Neural cell (in vitro differentiated cells): ENCODE measurements at regions not wholly inside any gene's neighbourhood (a gene's known extent, or its start where the extent isn't known, plus 50 kb on each side); places are given as distances from the start of the nearest gene placed in this dataset.

Experiments used
- H2AFZ ChIP-seq: fragments of 200-600, 300-800 bp; sonication (generic), shearing (Covaris generic); 2 replicates; pipeline ENCODE4 v1.6.0; 2014; ENCODE audit warnings: low read depth, mild to moderate bottlenecking, antibody characterized with exemption, low read length, moderate library complexity
- H3F3A ChIP-seq: fragments of 200-600 bp; shearing (Covaris generic); 2 replicates; pipeline ENCODE4 v1.6.1; 2016; ENCODE audit warnings: mild to moderate bottlenecking, moderate library complexity, mixed read lengths, antibody characterized with exemption, low read length; ENCODE audit not compliant: insufficient read depth, poor library complexity, severe bottlenecking
- H3K27ac ChIP-seq: fragments of 200-600, 300-800 bp; sonication (generic), shearing (Covaris generic); 2 replicates; pipeline ENCODE4 v1.5.1; 2014; ENCODE audit warnings: mild to moderate bottlenecking, low read length, moderate library complexity
- H3K27me3 ChIP-seq: fragments of 300-800, 200-600 bp; sonication (generic), shearing (Covaris generic); 2 replicates; pipeline ENCODE4 v1.6.0; 2014; ENCODE audit warnings: mild to moderate bottlenecking, low read depth, low read length, moderate library complexity; ENCODE audit not compliant: insufficient read depth
- H3K36me3 ChIP-seq: fragments of 300-800, 200-600 bp; sonication (generic), shearing (Covaris generic); 2 replicates; pipeline ENCODE4 v1.5.1; 2014; ENCODE audit warnings: mild to moderate bottlenecking, antibody characterized with exemption, low read length, moderate library complexity; ENCODE audit not compliant: insufficient read depth
- H3K4me2 ChIP-seq: fragments of 300-800, 200-600 bp; sonication (generic), shearing (Covaris generic); 2 replicates; pipeline ENCODE4 v1.6.0; 2014; ENCODE audit warnings: mild to moderate bottlenecking, low read length
- H3K4me3 ChIP-seq: fragments of 300-800, 200-600 bp; sonication (generic), shearing (Covaris generic); 2 replicates; pipeline ENCODE4 v1.5.1; 2014; ENCODE audit warnings: mild to moderate bottlenecking, low read length, moderate library complexity
- H3K79me2 ChIP-seq: fragments of 200-600 bp; shearing (Covaris generic); replicated peaks from 2 replicates; pipeline ENCODE4 v1.6.0; 2014; ENCODE audit warnings: mild to moderate bottlenecking, low read length, moderate library complexity; ENCODE audit not compliant: insufficient read depth
- H3K9ac ChIP-seq: fragments of 300-800, 200-600 bp; sonication (generic), shearing (Covaris generic); 2 replicates; pipeline ENCODE4 v1.6.1; 2016; ENCODE audit warnings: mild to moderate bottlenecking, low read length, mixed read lengths
- H3K9me2 ChIP-seq: fragments of 200-600 bp; shearing (Covaris generic); 2 replicates; pipeline ENCODE4 v1.6.1; 2016; ENCODE audit warnings: mild to moderate bottlenecking, low read length, mixed read lengths; ENCODE audit not compliant: insufficient read depth
- H3K9me3 ChIP-seq: fragments of 200-600, 300-800 bp; sonication (generic), shearing (Covaris generic); 2 replicates; pipeline ENCODE4 v1.6.1; 2016; ENCODE audit warnings: mild to moderate bottlenecking, mixed run types, low read length, moderate library complexity, mixed read lengths
- H4K20me1 ChIP-seq: fragments of 200-600 bp; shearing (Covaris generic); 2 replicates; pipeline ENCODE4 v1.6.1; 2016; ENCODE audit warnings: mild to moderate bottlenecking, mixed run types; ENCODE audit not compliant: insufficient read depth
- EP300 ChIP-seq: fragments of 450-650 bp; conservative IDR thresholded peaks from 2 replicates; pipeline ENCODE4 v1.6.1; 2014; ENCODE audit warnings: antibody characterized with exemption, mild to moderate bottlenecking, moderate library complexity; ENCODE audit not compliant: poor library complexity, severe bottlenecking
- EZH2 ChIP-seq: fragments of 200-600, 300-800 bp; shearing (Covaris generic), sonication (generic); IDR thresholded peaks from 2 replicates; pipeline ENCODE4 v1.6.1; 2014; ENCODE audit warnings: antibody characterized with exemption, low read length, borderline replicate concordance, mild to moderate bottlenecking; ENCODE audit not compliant: insufficient read depth, poor library complexity, severe bottlenecking
- MXI1 ChIP-seq: fragments of 450-650 bp; conservative IDR thresholded peaks from 2 replicates; pipeline ENCODE4 v1.6.1; 2014; ENCODE audit warnings: antibody characterized with exemption, mild to moderate bottlenecking; ENCODE audit not compliant: poor library complexity, severe bottlenecking
- POLR2AphosphoS5 ChIP-seq: IDR thresholded peaks from 2 replicates; pipeline ENCODE4 v1.6.1; 2012
- RAD21 ChIP-seq: fragments of 450-650 bp; conservative IDR thresholded peaks from 2 replicates; pipeline ENCODE4 v1.6.1; 2014; ENCODE audit warnings: antibody characterized with exemption, mild to moderate bottlenecking, moderate library complexity
- SMC3 ChIP-seq: fragments of 450-650 bp; conservative IDR thresholded peaks from 2 replicates; pipeline ENCODE4 v1.6.1; 2014; ENCODE audit warnings: antibody characterized with exemption, mild to moderate bottlenecking, moderate library complexity; ENCODE audit not compliant: poor library complexity
- TAF1 ChIP-seq: IDR thresholded peaks from 2 replicates; pipeline ENCODE4 v1.6.1; 2012; ENCODE audit warnings: low read depth
- TF ChIP-seq, protein P1 (sequence below): IDR thresholded peaks from 2 replicates; pipeline ENCODE4 v1.6.1; 2012; ENCODE audit warnings: borderline replicate concordance
- TF ChIP-seq, protein P2 (sequence below): fragments of 450-650 bp; IDR thresholded peaks from 2 replicates; pipeline ENCODE4 v1.5.1; 2014; ENCODE audit warnings: antibody characterized with exemption, mild to moderate bottlenecking, moderate library complexity; ENCODE audit not compliant: poor library complexity, severe bottlenecking

DNA sequence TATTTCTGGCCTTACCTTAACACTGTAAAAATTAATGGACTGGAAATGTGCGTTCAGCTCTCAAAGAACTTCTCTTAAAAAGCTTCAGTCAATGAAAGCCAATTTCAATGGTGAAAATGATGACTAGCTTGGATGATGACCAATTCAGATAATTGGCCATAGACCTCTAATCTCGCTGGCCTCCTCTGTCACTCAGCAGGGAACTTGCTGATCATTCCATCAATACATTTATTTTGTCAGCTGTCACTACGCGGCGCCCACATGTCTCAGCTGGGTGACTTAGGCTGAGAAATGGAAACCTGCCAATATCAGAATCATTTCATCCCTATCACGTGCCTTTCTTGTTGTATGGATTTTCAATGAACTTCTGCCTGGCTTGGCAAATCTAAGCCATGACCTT, 673.0 kb upstream of the AUTS2 start:
- TF ChIP-seq POLR2AphosphoS5 (peak; percentile 92), RAD21 (no peak), SMC3 (no peak), MXI1 (peak; percentile 7), TAF1 (no peak), EP300 (peak; percentile 65), EZH2 (no peak)
- TF ChIP-seq, protein P1, sequence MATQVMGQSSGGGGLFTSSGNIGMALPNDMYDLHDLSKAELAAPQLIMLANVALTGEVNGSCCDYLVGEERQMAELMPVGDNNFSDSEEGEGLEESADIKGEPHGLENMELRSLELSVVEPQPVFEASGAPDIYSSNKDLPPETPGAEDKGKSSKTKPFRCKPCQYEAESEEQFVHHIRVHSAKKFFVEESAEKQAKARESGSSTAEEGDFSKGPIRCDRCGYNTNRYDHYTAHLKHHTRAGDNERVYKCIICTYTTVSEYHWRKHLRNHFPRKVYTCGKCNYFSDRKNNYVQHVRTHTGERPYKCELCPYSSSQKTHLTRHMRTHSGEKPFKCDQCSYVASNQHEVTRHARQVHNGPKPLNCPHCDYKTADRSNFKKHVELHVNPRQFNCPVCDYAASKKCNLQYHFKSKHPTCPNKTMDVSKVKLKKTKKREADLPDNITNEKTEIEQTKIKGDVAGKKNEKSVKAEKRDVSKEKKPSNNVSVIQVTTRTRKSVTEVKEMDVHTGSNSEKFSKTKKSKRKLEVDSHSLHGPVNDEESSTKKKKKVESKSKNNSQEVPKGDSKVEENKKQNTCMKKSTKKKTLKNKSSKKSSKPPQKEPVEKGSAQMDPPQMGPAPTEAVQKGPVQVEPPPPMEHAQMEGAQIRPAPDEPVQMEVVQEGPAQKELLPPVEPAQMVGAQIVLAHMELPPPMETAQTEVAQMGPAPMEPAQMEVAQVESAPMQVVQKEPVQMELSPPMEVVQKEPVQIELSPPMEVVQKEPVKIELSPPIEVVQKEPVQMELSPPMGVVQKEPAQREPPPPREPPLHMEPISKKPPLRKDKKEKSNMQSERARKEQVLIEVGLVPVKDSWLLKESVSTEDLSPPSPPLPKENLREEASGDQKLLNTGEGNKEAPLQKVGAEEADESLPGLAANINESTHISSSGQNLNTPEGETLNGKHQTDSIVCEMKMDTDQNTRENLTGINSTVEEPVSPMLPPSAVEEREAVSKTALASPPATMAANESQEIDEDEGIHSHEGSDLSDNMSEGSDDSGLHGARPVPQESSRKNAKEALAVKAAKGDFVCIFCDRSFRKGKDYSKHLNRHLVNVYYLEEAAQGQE, result no peak
- TF ChIP-seq, protein P2, sequence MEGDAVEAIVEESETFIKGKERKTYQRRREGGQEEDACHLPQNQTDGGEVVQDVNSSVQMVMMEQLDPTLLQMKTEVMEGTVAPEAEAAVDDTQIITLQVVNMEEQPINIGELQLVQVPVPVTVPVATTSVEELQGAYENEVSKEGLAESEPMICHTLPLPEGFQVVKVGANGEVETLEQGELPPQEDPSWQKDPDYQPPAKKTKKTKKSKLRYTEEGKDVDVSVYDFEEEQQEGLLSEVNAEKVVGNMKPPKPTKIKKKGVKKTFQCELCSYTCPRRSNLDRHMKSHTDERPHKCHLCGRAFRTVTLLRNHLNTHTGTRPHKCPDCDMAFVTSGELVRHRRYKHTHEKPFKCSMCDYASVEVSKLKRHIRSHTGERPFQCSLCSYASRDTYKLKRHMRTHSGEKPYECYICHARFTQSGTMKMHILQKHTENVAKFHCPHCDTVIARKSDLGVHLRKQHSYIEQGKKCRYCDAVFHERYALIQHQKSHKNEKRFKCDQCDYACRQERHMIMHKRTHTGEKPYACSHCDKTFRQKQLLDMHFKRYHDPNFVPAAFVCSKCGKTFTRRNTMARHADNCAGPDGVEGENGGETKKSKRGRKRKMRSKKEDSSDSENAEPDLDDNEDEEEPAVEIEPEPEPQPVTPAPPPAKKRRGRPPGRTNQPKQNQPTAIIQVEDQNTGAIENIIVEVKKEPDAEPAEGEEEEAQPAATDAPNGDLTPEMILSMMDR, result no peak
- no peak overlapping the region for H3K27ac ChIP-seq
- H3K9ac ChIP-seq, result no peak overlapping the region
- H3K36me3 ChIP-seq, result no peaks in the 10 kb centered on the region
- H3K9me3 ChIP-seq, result peaks cover 7% of the 10 kb centered on the region
- H3K9me2 ChIP-seq, result no peaks in the 10 kb centered on the region
- H3K27me3 ChIP-seq, result no peaks in the 10 kb centered on the region
- no peaks in the 10 kb centered on the region for H3F3A ChIP-seq
- H3K4me3 ChIP-seq, result no peak overlapping the region
- H2AFZ ChIP-seq, result no peak overlapping the region
- H4K20me1 ChIP-seq, result no peaks in the 10 kb centered on the region
- no peaks in the 10 kb centered on the region for H3K79me2 ChIP-seq
- H3K4me2 ChIP-seq, result no peak overlapping the region

DNA sequence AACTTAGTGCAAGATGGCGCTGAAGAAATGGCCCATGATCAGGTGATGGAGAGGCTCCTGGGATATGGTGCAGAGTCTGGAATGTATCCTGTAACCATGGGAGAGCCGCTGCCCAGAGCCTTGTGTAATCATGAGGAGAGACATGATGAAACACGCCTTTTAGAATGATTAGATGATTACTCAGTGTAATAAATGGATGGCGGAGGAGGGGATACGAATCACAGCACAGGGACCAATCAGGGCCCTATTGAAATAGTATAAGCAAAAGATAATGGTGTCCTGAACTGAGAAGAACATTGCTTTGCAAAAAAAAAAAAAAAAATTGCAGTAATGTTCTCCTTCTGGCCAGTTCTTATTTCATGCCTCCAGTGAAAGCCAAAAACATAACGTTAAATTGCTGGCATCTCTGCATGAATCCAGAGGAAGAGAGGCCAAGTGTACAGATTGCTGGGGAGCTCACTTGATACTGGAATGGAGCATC, 668.5 kb upstream of the AUTS2 start:
- Histone ChIP-seq H4K20me1 (no peaks in the 10 kb centered on the region), H3K27ac (no peak overlapping the region), H3K9me3 (no peaks in the 10 kb centered on the region), H3K4me3 (no peak overlapping the region), H3K27me3 (no peaks in the 10 kb centered on the region), H3K36me3 (no peaks in the 10 kb centered on the region), H3K9me2 (no peaks in the 10 kb centered on the region), H3K9ac (no peak overlapping the region), H3F3A (no peaks in the 10 kb centered on the region), H3K4me2 (no peak overlapping the region), H3K79me2 (no peaks in the 10 kb centered on the region), H2AFZ (no peak overlapping the region)
- TF ChIP-seq SMC3, result no peak
- TF ChIP-seq MXI1, result no peak
- TF ChIP-seq, protein P2, result no peak
- TF ChIP-seq EZH2, result no peak
- no peak for TF ChIP-seq EP300
- TF ChIP-seq RAD21, result no peak
- no peak for TF ChIP-seq POLR2AphosphoS5
- no peak for TF ChIP-seq TAF1
- TF ChIP-seq, protein P1, result no peak
